Osteoblast (primary cell): ENCODE measurements at regions not wholly inside any gene's neighbourhood (a gene's known extent, or its start where the extent isn't known, plus 50 kb on each side); places are given as distances from the start of the nearest gene placed in this dataset.

Experiments used
- DNase-seq: peaks from one replicate; pipeline ENCODE4 v3.0.0; 2011; ENCODE audit warnings: low spot score, mixed read lengths; ENCODE audit not compliant: insufficient read length; ENCODE audit errors: missing footprints
- H2AFZ ChIP-seq: 2 replicates; pipeline ENCODE4 v1.6.0; 2011; ENCODE audit warnings: mild to moderate bottlenecking, low read length
- H3K27ac ChIP-seq: 2 replicates; pipeline ENCODE4 v1.5.1; 2011; ENCODE audit warnings: mild to moderate bottlenecking, low read depth, low read length, moderate library complexity
- H3K27me3 ChIP-seq: 2 replicates; pipeline ENCODE4 v1.6.0; 2012; ENCODE audit warnings: mild to moderate bottlenecking, control low read depth, inconsistent platforms, low read length, moderate library complexity; ENCODE audit not compliant: insufficient read depth
- H3K36me3 ChIP-seq: 2 replicates; pipeline ENCODE4 v1.5.1; 2011; ENCODE audit warnings: mild to moderate bottlenecking, low read length, control low read depth, moderate library complexity; ENCODE audit not compliant: insufficient read depth
- H3K4me1 ChIP-seq: 2 replicates; pipeline ENCODE4 v1.5.1; 2011; ENCODE audit warnings: mild to moderate bottlenecking, low read length, control low read depth, moderate library complexity; ENCODE audit not compliant: insufficient read depth
- H3K4me2 ChIP-seq: 2 replicates; pipeline ENCODE4 v1.6.0; 2011; ENCODE audit warnings: mild to moderate bottlenecking, low read length; ENCODE audit not compliant: insufficient read depth
- H3K4me3 ChIP-seq: fragments of 200-600 bp; sonication (generic); 3 replicates; pipeline ENCODE4 v1.5.1; 2012; ENCODE audit warnings: mild to moderate bottlenecking, low read length, inconsistent platforms; ENCODE audit not compliant: insufficient read depth
- H3K79me2 ChIP-seq: 2 replicates; pipeline ENCODE4 v1.6.0; 2012; ENCODE audit warnings: mild to moderate bottlenecking, low read length, control low read depth, inconsistent platforms; ENCODE audit not compliant: insufficient read depth
- H3K9me3 ChIP-seq: 2 replicates; pipeline ENCODE4 v1.5.1; 2011; ENCODE audit warnings: low read depth, low read length, control low read depth
- H4K20me1 ChIP-seq: 2 replicates; pipeline ENCODE4 v1.6.0; 2012; ENCODE audit warnings: mild to moderate bottlenecking, low read length, control low read depth; ENCODE audit not compliant: insufficient read depth
- TF ChIP-seq, protein P1 (sequence below): IDR thresholded peaks from 2 replicates; pipeline ENCODE4 v1.5.1; 2011; ENCODE audit warnings: mild to moderate bottlenecking, low read depth, low read length, moderate library complexity; ENCODE audit errors: extremely low read depth

DNA sequence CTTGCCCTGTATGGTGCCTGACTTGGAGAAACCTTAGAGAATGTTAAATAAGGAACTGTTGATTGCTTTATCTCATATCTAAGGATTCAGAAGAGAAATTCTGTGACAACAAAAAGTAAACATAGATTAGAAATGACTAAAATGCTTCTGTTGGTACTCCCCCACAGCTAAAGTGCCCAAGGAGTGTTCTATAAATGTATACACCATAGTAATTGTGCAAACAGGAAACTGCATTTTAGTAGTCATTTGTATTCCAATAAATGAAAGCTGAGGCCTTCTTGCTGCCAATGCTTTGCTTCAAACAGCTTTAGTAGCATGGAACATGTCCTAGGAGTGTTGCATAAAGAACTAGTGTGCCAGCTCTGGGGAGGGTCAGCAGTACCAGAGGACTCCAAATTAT, 343.7 kb upstream of the IRAK1BP1 start:
- Histone ChIP-seq H3K4me2 (no peak overlapping the region), H4K20me1 (no peaks in the 10 kb centered on the region)
- DNase-seq: no peak

DNA sequence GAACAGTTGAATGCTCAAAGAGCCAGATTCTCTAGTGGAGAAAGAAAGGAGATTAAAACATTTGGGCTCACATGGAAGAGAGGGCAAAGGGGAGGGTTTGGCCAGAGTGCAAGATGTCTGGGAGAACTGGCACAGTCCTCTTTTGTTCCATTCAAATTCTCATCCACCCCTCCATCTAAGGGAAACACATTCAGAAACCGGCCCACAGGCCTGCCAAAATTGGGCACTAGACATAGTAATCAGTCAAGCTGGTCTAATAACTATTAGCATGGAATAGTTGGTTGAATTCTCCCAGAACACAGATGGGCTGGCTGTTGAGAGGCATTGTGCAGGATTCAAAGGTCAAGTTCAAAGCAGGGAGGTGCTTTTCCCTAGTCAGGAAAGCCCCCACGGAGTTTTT, 341.4 kb upstream of the IRAK1BP1 start:
- H3K4me2 ChIP-seq: no peak overlapping the region
- no peak overlapping the region for H2AFZ ChIP-seq
- no peaks in the 10 kb centered on the region for H3K4me1 ChIP-seq
- no peaks in the 10 kb centered on the region for H3K9me3 ChIP-seq
- DNase-seq: no peak
- no peaks in the 10 kb centered on the region for H3K27me3 ChIP-seq
- no peaks in the 10 kb centered on the region for H4K20me1 ChIP-seq
- no peaks in the 10 kb centered on the region for H3K79me2 ChIP-seq
- H3K27ac ChIP-seq: no peak overlapping the region
- TF ChIP-seq, protein P1, sequence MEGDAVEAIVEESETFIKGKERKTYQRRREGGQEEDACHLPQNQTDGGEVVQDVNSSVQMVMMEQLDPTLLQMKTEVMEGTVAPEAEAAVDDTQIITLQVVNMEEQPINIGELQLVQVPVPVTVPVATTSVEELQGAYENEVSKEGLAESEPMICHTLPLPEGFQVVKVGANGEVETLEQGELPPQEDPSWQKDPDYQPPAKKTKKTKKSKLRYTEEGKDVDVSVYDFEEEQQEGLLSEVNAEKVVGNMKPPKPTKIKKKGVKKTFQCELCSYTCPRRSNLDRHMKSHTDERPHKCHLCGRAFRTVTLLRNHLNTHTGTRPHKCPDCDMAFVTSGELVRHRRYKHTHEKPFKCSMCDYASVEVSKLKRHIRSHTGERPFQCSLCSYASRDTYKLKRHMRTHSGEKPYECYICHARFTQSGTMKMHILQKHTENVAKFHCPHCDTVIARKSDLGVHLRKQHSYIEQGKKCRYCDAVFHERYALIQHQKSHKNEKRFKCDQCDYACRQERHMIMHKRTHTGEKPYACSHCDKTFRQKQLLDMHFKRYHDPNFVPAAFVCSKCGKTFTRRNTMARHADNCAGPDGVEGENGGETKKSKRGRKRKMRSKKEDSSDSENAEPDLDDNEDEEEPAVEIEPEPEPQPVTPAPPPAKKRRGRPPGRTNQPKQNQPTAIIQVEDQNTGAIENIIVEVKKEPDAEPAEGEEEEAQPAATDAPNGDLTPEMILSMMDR: no peak
- H3K4me3 ChIP-seq: no peak overlapping the region
- no peaks in the 10 kb centered on the region for H3K36me3 ChIP-seq

More for the DNA sequence above, 343.7 kb upstream of the IRAK1BP1 start:
- TF ChIP-seq, protein P1: no peak
- no peaks in the 10 kb centered on the region for H3K4me1 ChIP-seq
- H3K79me2 ChIP-seq: no peaks in the 10 kb centered on the region
- no peak overlapping the region for H2AFZ ChIP-seq
- H3K27me3 ChIP-seq: no peaks in the 10 kb centered on the region
- no peaks in the 10 kb centered on the region for H3K9me3 ChIP-seq
- H3K27ac ChIP-seq: no peak overlapping the region
- no peak overlapping the region for H3K4me3 ChIP-seq
- no peaks in the 10 kb centered on the region for H3K36me3 ChIP-seq

DNA sequence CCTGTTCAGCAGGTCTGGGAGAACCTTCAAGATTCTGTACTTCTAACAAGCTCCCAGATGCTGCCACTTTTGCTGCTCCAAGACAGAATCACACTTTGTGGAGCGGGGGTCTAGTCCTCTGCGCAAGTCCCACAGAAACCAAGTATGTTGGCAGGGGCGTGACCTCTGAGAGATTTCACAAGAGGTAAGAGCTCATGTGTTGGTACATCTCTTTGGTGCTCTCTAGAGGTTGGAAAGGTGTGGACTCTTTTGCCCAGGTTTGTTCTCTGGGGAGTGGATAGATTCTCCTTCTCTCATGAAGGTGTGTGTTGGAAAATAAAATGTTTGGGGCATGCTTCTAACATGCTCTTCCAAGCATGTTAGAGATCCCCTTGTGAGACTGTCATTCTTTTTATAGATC, 340.9 kb upstream of the IRAK1BP1 start:
- no peaks in the 10 kb centered on the region for H3K4me1 ChIP-seq
- DNase-seq: no peak
- H3K4me2 ChIP-seq: no peak overlapping the region
- no peak overlapping the region for H2AFZ ChIP-seq
- H3K4me3 ChIP-seq: no peak overlapping the region
- no peak overlapping the region for H3K27ac ChIP-seq
- no peaks in the 10 kb centered on the region for H4K20me1 ChIP-seq
- H3K9me3 ChIP-seq: no peaks in the 10 kb centered on the region
- no peaks in the 10 kb centered on the region for H3K79me2 ChIP-seq
- H3K36me3 ChIP-seq: no peaks in the 10 kb centered on the region
- no peaks in the 10 kb centered on the region for H3K27me3 ChIP-seq
- TF ChIP-seq, protein P1: no peak

GRCh38 chr6:78528926-78529325, 338.4 kb upstream of the IRAK1BP1 start:
- no peak overlapping the region for H3K4me3 ChIP-seq
- no peaks in the 10 kb centered on the region for H3K9me3 ChIP-seq
- TF ChIP-seq, protein P1: no peak

More at GRCh38 chr6:78528926-78529325, 338.4 kb upstream of the IRAK1BP1 start:
- no peak overlapping the region for H3K4me2 ChIP-seq
- H3K27me3 ChIP-seq: no peaks in the 10 kb centered on the region
- DNase-seq: no peak
- no peaks in the 10 kb centered on the region for H3K4me1 ChIP-seq
- H3K36me3 ChIP-seq: no peaks in the 10 kb centered on the region
- no peaks in the 10 kb centered on the region for H3K79me2 ChIP-seq
- no peaks in the 10 kb centered on the region for H4K20me1 ChIP-seq
- no peak overlapping the region for H2AFZ ChIP-seq
- no peak overlapping the region for H3K27ac ChIP-seq
